Kidney epithelial cell (primary cell): ENCODE measurements at regions not wholly inside any gene's neighbourhood (a gene's known extent, or its start where the extent isn't known, plus 50 kb on each side); places are given as distances from the start of the nearest gene placed in this dataset.

ENCODE experiments used
- DNase-seq: peaks from one replicate; pipeline ENCODE4 v3.0.0-alpha.2; 2010; ENCODE audit warnings: low read depth
- H3K27me3 ChIP-seq: 2 replicates; pipeline ENCODE4 v1.6.0; 2011; ENCODE audit warnings: low read length; ENCODE audit not compliant: control insufficient read depth, insufficient read depth
- H3K36me3 ChIP-seq: 2 replicates; pipeline ENCODE4 v1.5.1; 2011; ENCODE audit warnings: low read length; ENCODE audit not compliant: control insufficient read depth, insufficient read depth
- H3K4me3 ChIP-seq: 2 replicates; pipeline ENCODE4 v1.5.1; 2011; ENCODE audit warnings: low read depth, mild to moderate bottlenecking, control low read depth, low read length
- CTCF ChIP-seq: IDR thresholded peaks from 2 replicates; pipeline ENCODE4 v1.5.1; 2011; ENCODE audit warnings: mild to moderate bottlenecking, moderate library complexity, low read length, control low read depth, inconsistent platforms; ENCODE audit not compliant: insufficient read depth, poor library complexity, severe bottlenecking

DNA sequence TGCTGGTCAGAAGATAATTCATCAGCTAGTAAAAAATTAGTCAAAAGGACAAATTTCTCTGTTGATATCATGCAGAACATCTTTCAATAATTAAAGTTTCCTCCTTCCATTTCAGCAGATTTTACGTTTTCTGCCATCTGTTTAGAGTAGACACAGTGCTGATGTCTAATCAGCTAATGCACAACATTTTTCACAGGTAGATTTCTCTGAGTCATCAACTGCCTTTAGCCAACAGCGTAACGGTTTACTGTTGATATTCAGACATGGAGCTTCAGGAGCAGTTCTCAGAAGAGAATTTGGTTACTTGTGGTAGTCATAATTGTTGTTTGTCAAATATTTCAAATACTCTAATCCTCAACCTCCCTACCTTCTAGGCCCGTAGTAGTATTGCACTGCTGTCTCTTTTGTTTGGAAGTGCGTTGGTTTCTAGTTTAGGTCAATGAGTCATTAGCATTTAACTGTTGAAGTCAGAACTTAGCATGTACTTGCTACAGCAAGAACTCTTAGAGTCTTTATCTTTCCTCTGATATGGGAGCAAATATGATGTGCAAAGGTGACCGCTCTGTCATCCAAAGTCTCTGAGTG lies 86.8 kb upstream of the TFPI start:
- TF ChIP-seq CTCF: no peak
- no peak for DNase-seq
- Histone ChIP-seq H3K4me3 (no peak overlapping the region), H3K27me3 (no peaks in the 10 kb centered on the region), H3K36me3 (no peaks in the 10 kb centered on the region)

DNA sequence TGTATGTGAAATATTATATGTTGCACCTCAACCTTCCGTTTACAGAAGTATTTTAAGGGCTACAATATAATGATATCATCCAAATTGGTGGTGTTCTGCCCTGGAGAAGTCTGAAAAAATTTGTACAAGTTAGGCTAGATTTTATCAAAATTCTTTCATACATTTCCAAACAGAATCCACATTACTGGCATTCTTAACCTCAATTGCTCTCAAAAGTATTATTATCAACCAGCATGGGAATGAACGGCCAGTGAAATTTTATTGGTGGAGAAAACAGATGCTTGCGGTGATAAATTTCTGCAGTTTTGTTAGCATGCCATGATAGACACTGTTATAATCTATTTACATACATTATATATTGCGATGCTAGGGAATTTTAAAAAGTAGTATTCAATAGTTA lies 88.3 kb upstream of the TFPI start:
- no peak for DNase-seq
- Histone ChIP-seq H3K4me3 (no peak overlapping the region), H3K36me3 (no peaks in the 10 kb centered on the region), H3K27me3 (no peaks in the 10 kb centered on the region)
- TF ChIP-seq CTCF: no peak

DNA sequence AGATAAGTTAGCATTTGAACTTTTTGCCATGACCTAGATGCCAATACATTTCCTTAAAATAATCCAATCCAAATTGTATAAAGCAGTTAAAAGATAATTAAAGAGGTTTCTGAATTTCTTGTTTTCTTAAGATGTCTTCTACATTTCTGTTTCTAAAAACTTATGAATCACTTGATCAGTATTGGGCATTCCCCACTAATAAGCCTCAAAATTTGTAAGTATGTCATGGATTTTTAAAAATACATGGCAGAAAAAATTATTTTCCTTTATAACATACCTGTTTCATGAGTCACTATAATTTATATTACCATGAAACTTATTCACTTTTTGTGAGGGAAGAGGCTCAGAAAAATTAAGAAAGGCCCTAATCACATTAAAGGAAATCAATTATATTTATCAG lies 90.3 kb upstream of the TFPI start:
- no peak for DNase-seq
- H3K36me3 ChIP-seq: no peaks in the 10 kb centered on the region
- no peak for TF ChIP-seq CTCF
- H3K4me3 ChIP-seq: no peak overlapping the region
- no peaks in the 10 kb centered on the region for H3K27me3 ChIP-seq

DNA sequence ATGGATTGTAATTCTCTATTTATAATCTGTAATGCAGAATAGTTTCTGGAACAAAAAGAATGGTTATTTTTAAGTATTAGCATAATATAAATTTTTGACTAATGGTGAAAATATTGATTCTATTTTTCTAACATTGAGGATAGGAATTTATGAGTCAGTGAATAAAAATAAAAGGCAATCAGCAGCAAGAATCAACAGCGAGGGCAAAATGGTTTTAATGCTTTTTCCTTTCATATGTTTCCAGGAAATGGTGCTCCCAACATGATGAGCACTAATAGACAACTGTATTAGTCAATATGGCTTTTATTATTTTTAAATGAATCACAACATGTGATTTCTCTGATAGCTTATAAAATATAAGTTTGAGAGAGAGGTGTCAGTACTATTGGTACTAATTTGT lies 90.7 kb upstream of the TFPI start:
- Histone ChIP-seq H3K36me3 (no peaks in the 10 kb centered on the region), H3K4me3 (no peak overlapping the region), H3K27me3 (no peaks in the 10 kb centered on the region)
- no peak for DNase-seq
- TF ChIP-seq CTCF: no peak

GRCh38 chr2:187646556-187646955 lies 92.3 kb upstream of the TFPI start:
- no peak for DNase-seq
- H3K36me3 ChIP-seq: no peaks in the 10 kb centered on the region
- no peak for TF ChIP-seq CTCF
- H3K4me3 ChIP-seq: no peak overlapping the region
- no peaks in the 10 kb centered on the region for H3K27me3 ChIP-seq

DNA sequence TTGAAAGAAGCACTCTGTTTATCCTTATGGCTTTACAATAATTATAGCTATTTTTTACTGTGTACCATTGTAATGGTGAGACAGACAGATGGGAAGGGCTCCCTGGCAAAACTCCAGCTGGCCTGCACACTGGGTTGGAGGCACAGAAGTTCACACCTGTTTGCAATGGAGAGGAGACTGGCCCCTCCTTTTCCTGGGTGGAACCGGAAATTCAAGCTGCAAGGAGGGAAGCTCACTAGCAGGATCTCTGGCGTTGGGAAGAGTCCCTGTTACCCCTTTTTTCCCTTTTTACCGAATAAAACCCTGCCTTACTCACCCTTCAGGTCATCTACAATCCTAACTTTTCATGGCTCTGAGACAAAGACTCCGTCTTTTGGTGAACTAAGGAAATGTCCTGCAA lies 100.3 kb upstream of the TFPI start:
- no peak for DNase-seq
- Histone ChIP-seq H3K4me3 (no peak overlapping the region), H3K36me3 (no peaks in the 10 kb centered on the region), H3K27me3 (no peaks in the 10 kb centered on the region)
- TF ChIP-seq CTCF: no peak
